Epithelial cell of prostate (primary cell): ENCODE measurements at regions not wholly inside any gene's neighbourhood (a gene's known extent, or its start where the extent isn't known, plus 50 kb on each side); places are given as distances from the start of the nearest gene placed in this dataset.

Source experiments
- DNase-seq: peaks from one replicate; pipeline ENCODE4 v3.0.0-alpha.2; 2011; ENCODE audit warnings: low read depth, low spot score
- H3K27ac ChIP-seq: fragments of 450-650 bp; 2 replicates; pipeline ENCODE4 v1.5.1; 2017; ENCODE audit warnings: mild to moderate bottlenecking

- no peak overlapping the region for H3K27ac ChIP-seq
- no peak for DNase-seq
Observed at GRCh38 chr14:84760489-84761126, 769.3 kb upstream of the FLRT2 start.

DNA sequence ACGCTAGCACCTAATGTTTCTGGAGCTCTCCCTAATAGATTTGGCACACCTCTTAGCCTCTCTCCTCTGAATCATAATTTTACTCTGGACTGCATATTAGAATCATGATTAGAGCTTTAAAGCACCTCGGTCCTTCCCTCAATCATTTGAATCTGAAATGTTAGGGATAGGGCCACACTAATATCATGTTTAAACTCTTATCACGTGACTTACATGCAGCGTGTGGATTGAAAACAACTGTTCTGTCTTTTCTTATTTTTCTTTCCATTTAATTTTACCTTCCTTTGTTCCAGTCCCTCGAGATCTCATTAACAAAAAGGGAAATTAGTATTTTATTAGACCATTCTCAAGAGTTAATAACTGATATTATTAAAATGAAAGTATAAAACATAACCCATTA lies 762.5 kb upstream of the FLRT2 start:
- no peak for DNase-seq
- H3K27ac ChIP-seq = no peak overlapping the region

- no peak overlapping the region for H3K27ac ChIP-seq
- peak; percentile 12 for DNase-seq
Observed at GRCh38 chr14:84770030-84770429, 759.9 kb upstream of the FLRT2 start.

DNA sequence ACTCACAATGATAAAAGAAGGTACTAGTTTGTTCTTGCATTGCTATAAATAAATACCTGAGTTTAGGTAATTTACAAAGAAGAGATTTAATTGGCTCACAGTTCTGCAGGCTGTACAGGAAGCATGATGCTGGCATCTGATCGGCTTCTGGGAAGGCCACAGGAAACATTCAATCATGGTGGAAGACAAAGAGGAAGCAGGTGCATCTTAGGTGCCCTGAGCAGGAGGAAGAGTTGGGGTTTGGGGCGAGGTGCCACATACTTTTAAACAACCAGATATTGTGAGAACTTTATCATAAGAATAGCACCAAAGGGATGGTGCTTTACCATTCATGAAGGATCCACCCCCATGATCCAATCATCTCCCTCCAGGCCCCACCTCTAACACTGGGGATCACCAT lies 752.6 kb upstream of the FLRT2 start:
- H3K27ac ChIP-seq = no peak overlapping the region
- DNase-seq = no peak

DNA sequence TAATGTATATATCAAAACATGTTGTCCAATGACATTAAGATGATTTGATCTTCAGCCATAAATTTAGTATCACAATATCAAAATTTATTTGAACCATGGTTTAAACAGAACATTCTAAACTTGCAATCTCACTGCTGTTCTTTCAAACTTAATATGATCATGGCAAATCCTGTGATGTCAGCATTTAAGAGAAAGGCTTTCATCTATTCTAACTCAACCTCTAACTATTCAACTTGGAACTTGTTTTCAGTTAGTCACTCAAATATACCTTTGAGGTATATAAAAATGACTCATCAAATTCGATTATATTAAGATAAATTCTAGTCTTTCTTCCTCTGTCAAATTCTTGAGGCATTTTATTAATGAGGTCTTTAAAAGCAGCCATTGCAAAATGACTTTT lies 747.0 kb upstream of the FLRT2 start:
- no peak overlapping the region for H3K27ac ChIP-seq
- no peak for DNase-seq

DNA sequence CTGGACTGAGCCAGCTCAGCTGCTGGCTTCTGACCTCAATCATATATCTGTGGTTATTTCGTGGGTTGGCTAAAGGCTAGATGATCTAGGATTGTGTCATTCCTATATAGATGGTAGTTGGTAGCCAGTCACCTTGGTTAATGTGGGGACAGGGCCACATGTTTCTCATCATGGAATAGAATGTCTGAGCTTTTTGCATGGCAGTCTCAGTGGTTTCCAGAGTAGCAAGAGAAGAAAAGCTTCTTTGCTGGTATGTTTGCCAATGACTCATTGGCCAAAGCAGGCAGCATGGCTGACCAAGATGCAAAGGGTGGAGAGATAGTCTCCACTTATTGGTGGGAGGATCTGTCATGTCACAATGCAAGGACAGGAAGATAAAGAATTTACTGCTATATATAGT lies 746.4 kb upstream of the FLRT2 start:
- DNase-seq = no peak
- H3K27ac ChIP-seq = no peak overlapping the region

DNA sequence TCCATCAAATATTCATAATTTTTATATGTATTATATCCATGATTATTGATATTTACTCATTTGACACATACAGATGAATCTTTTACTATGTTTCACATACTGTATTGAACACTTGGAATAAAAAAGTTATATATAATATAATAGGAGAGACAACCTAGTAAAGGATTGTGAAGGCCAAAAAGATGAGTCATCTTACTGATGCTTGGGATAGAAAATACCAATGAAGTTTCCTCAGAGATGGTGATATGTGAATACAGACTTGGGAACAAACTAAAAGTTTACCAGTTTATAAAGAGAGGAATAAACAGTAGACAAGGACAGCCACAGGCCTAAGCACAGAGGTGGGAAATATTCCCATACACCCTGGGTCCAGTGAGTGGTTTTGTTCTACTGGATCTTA lies 743.9 kb upstream of the FLRT2 start:
- DNase-seq = no peak
- H3K27ac ChIP-seq = no peak overlapping the region

DNA sequence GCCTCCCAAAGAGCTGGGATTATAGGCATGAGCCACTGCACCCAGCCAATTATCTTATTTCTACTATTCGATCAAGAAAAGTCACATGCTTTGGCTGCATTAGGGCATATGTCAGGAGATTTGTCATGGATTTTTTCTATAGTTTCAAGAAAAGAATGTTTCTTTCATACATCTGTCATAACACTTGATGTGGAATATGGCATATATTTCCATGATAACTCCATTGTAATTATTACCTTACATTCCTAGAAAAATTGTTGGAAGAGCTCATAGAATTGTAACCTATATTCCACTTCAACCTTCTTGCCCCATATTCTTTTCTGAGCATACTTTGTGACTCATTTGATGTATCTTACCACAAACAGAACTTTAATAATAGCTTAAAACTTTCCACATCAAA lies 740.9 kb upstream of the FLRT2 start:
- H3K27ac ChIP-seq = no peak overlapping the region
- no peak for DNase-seq

DNA sequence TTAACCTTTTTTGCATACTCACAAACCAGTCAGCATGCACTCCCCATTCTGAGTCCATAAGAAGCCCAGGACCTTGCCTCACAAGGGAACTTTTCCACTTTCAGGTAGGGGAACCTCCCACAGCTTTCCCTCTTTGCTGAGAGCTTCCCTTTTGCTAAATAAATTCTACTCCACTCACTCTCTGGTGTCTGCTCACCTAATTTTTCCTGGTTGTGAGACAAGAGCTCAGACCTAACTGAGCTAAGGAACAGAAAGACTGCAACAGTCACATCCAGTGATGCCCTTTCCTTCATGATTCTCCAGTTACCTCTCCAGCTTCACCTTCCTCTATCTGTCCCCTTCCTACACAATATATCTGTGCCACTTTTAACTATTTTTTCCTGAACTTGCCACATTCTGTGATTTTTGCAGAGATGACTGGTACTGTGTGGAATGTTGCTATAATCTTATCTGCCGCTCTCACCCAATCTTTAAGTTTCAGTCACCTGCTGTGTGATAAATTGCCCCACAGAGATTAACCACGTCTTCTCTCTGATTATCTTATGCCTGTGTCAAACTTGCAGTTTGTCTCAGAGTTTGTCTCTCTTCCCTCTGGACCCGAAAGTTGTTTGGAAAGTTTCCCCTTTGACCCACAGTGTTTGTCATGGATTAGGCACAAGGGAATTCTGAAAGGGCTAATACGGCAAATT lies 737.1 kb upstream of the FLRT2 start:
- no peak overlapping the region for H3K27ac ChIP-seq
- no peak for DNase-seq

DNA sequence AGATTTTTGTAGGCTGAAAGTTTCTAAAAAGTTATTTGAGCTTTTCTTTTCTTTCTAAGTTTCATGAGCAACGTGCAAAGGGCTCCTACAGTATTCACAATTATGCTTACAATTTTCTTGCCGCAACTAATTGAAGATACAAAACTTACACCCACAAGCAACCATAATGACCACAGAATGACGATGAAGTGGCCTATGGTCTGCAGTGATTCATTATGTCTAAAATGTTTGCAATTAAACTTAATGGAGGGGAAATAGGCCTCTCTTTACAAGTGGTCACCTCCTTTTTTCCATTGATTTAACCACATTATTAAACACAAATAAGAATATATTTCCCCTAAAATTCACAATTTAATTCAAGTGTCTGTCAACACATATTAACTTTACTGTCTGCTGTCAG lies 732.6 kb upstream of the FLRT2 start:
- DNase-seq = no peak
- H3K27ac ChIP-seq = no peak overlapping the region

DNA sequence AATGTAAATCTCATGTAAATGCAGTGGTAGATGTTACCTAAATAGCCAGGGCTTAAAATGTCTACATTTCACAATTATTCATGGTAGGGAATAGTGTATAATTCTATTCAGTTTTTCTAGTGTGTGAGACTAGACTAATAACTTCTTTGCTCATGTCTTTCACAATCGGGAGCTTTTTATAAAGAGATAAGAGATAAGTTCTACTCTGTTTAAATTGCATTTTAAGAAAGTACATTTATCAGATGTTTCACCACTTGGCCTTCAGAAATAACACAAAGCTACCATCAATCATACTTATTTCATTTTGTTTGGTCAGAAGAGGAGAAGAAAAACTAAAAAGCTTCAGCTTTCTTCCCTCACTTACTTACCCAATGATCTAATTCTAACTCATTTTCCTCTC lies 725.5 kb upstream of the FLRT2 start:
- H3K27ac ChIP-seq = no peak overlapping the region

DNA sequence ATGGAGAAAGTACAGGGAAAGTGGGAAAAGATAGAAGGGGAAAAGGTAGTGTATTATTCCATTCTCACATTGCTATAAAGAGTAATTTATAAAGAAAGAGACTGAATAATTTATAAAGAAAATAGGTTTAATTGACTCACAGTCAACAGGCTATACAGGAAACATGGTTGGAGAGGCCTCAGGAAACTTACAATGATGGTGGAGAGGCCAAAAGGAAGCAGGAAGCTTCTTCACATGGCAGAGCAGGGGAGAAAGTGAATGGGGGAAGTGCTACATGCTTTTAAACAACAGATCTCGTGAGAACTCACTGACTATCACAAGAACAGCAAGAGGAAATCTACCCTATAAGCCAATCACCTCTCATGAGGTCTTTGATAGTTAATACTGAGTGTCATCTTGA lies 725.0 kb upstream of the FLRT2 start:
- no peak for DNase-seq
- H3K27ac ChIP-seq = no peak overlapping the region

More for the DNA sequence above, 725.5 kb upstream of the FLRT2 start:
- no peak for DNase-seq

DNA sequence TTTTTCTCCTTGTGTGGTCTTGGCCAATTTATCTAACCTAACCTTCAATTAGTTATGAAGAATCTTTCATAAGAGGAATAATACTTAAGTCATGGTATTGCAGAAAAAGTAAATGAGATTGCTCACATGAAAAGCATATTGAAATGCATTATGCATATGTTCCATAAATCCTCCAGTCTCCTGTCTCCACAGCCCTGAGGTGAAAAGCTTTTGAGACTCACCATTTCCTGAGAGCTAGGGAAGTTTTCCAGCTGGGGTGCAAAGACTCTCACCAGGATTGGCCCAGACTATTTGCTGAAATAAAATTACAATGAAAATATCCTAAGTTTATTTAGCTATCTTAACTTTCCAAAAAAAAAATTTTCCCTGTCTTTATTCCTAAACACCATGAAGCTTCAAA lies 723.8 kb upstream of the FLRT2 start:
- no peak for DNase-seq
- H3K27ac ChIP-seq = no peak overlapping the region

GRCh38 chr14:84806622-84807021 lies 723.3 kb upstream of the FLRT2 start:
- no peak for DNase-seq
- no peak overlapping the region for H3K27ac ChIP-seq

- DNase-seq = no peak
Observed at GRCh38 chr14:84807673-84808072, 722.3 kb upstream of the FLRT2 start.

DNA sequence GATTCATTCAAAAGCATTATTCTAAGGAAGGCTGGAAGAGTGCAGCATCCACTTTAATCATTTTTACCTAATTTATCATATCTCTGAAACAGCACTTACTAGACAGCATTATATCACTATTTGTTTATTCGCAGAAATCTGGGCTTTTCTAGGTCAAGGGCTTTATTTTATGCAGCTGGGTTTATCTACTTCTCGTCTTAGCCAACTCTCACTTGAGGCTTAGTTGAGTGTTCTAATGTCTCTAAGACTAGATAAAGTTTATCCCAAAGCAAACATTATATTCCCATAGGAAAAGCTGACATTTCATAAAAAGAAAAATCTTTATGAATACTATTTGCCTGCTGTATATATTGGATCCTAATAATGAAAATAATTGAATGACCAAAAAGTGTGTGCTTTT lies 720.8 kb upstream of the FLRT2 start:
- no peak overlapping the region for H3K27ac ChIP-seq
- no peak for DNase-seq

More at GRCh38 chr14:84807673-84808072, 722.3 kb upstream of the FLRT2 start:
- no peak overlapping the region for H3K27ac ChIP-seq

GRCh38 chr14:84814391-84814790 lies 715.6 kb upstream of the FLRT2 start:
- H3K27ac ChIP-seq = no peak overlapping the region
- DNase-seq = no peak

DNA sequence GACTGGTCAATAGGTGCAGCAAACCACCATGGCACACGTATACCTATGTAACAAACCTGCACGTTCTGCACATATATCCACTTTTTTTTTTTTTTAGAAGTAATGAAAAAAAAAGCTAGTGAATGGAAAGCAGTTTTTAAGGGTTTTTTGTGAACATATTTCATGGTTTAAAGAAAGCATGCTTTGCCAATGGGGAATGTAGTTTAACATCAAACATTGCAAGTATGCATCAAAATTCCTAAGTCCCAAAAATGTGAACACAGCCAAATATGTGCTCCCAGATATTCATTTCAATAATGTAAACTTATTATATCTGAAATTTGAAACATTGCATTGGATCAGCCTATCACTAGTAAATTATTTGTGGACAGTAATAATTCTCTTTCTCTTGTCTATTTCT lies 710.4 kb upstream of the FLRT2 start:
- no peak overlapping the region for H3K27ac ChIP-seq
- no peak for DNase-seq

GRCh38 chr14:84825481-84826251 lies 704.3 kb upstream of the FLRT2 start:
- peak; percentile 60 for DNase-seq

DNA sequence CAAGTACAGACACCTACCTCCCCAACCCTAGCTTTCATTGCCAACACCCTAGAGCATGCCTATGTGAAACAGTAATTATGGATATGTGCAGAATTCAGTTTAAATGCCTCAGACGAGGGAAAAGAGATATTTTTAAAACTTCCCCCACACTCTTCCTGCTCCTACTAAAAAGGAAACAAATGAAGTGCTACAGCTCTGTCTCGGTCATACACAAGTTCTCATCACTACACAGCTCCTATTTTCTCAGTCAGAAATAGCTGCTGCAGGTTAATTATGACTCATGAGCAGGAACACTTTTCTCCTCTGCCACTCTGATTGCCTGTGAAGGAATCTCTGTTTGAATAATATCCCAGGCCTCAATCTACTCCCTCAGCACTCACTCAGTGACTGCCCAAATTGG lies 703.6 kb upstream of the FLRT2 start:
- H3K27ac ChIP-seq = peak overlapping the region; percentile 41
- peak; percentile 14 for DNase-seq

More at GRCh38 chr14:84825481-84826251, 704.3 kb upstream of the FLRT2 start:
- H3K27ac ChIP-seq = peak overlapping the region; percentile 41

GRCh38 chr14:84850595-84850994 lies 679.3 kb upstream of the FLRT2 start:
- H3K27ac ChIP-seq = no peak overlapping the region
- no peak for DNase-seq
